Endothelial cell of umbilical vein (primary cell): ENCODE measurements at regions not wholly inside any gene's neighbourhood (a gene's known extent, or its start where the extent isn't known, plus 50 kb on each side); places are given as distances from the start of the nearest gene placed in this dataset.

ENCODE experiments used
- EZH2 ChIP-seq: IDR thresholded peaks from 2 replicates; pipeline ENCODE4 v1.6.1; 2012; ENCODE audit warnings: borderline replicate concordance, low read depth, mild to moderate bottlenecking, moderate library complexity, low read length, inconsistent platforms; ENCODE audit not compliant: severe bottlenecking
- FOS ChIP-seq: IDR thresholded peaks from 2 replicates; pipeline ENCODE4 v1.6.1; 2011; ENCODE audit warnings: mild to moderate bottlenecking, low read length, moderate library complexity, borderline replicate concordance; ENCODE audit not compliant: insufficient read depth
- JUN ChIP-seq: IDR thresholded peaks from 2 replicates; pipeline ENCODE4 v1.6.1; 2011; ENCODE audit warnings: borderline replicate concordance, low read depth; ENCODE audit not compliant: insufficient read length, insufficient read depth
- MYC ChIP-seq: IDR thresholded peaks from one replicate; pipeline ENCODE4 v1.6.1; 2011; ENCODE audit warnings: mild to moderate bottlenecking, low read depth, low read length
- POLR2A ChIP-seq: IDR thresholded peaks from 2 replicates; pipeline ENCODE4 v1.6.1; 2012; ENCODE audit warnings: low read depth, mild to moderate bottlenecking, control low read depth, low read length
- POLR2AphosphoS5 ChIP-seq: IDR thresholded peaks from 2 replicates; pipeline ENCODE4 v1.6.1; 2012; ENCODE audit warnings: low read depth, mild to moderate bottlenecking, control low read depth, low read length, moderate library complexity; ENCODE audit not compliant: insufficient read depth
- TF ChIP-seq, protein P1 (sequence below): IDR thresholded peaks from 2 replicates; pipeline ENCODE4 v1.6.1; 2011; ENCODE audit not compliant: insufficient read depth, insufficient read length
- TF ChIP-seq, protein P2 (sequence below), 2 donors: IDR thresholded peaks; 1 replicate in 1 of 2; 2 replicates in 1 of 2; pipeline ENCODE4 v1.5.1; 2011; ENCODE audit warnings: low read length in 2 of 2, mild to moderate bottlenecking in 2 of 2, moderate library complexity in 2 of 2, control low read depth in 1 of 2, inconsistent platforms in 1 of 2, low read depth in 1 of 2; ENCODE audit not compliant: insufficient read depth in 1 of 2; ENCODE audit errors: extremely low read depth in 1 of 2

DNA sequence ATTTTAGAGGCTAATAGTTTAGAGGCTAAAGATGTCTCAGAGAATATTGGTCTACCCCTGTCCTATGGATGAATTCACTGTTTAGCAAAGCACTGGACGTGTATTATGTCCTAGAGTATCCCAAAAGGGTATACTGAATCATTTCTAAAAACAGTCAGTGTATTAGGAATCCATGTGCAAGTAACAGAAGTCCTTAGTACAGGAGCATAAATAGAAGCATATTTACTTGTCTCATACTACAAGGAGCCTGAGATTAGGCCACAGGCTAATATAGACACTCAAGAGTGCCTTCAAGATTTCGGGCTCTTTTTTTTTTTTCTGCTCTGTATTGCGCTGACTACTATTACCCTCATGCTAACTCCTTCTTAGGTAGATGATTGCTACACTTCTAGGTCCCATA, 518.9 kb downstream of the USP25 start:
- TF ChIP-seq, protein P1, sequence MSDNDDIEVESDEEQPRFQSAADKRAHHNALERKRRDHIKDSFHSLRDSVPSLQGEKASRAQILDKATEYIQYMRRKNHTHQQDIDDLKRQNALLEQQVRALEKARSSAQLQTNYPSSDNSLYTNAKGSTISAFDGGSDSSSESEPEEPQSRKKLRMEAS = no peak
- TF ChIP-seq, protein P2, sequence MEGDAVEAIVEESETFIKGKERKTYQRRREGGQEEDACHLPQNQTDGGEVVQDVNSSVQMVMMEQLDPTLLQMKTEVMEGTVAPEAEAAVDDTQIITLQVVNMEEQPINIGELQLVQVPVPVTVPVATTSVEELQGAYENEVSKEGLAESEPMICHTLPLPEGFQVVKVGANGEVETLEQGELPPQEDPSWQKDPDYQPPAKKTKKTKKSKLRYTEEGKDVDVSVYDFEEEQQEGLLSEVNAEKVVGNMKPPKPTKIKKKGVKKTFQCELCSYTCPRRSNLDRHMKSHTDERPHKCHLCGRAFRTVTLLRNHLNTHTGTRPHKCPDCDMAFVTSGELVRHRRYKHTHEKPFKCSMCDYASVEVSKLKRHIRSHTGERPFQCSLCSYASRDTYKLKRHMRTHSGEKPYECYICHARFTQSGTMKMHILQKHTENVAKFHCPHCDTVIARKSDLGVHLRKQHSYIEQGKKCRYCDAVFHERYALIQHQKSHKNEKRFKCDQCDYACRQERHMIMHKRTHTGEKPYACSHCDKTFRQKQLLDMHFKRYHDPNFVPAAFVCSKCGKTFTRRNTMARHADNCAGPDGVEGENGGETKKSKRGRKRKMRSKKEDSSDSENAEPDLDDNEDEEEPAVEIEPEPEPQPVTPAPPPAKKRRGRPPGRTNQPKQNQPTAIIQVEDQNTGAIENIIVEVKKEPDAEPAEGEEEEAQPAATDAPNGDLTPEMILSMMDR (IDR thresholded peaks at IDR 0.05; ENCODE audit: extremely low read depth in 1 of 2, insufficient read depth in 1 of 2, low read depth in 1 of 2, low read length in 2 of 2) = no peak
- TF ChIP-seq POLR2A = no peak
- TF ChIP-seq JUN = no peak
- TF ChIP-seq POLR2AphosphoS5 = no peak
- TF ChIP-seq MYC = no peak
- TF ChIP-seq EZH2 = no peak
- no peak for TF ChIP-seq FOS
